ENCODE measurements at regions not wholly inside any gene's neighbourhood (a gene's known extent, or its start where the extent isn't known, plus 50 kb on each side); places are given as distances from the start of the nearest gene placed in this dataset.

DNA sequence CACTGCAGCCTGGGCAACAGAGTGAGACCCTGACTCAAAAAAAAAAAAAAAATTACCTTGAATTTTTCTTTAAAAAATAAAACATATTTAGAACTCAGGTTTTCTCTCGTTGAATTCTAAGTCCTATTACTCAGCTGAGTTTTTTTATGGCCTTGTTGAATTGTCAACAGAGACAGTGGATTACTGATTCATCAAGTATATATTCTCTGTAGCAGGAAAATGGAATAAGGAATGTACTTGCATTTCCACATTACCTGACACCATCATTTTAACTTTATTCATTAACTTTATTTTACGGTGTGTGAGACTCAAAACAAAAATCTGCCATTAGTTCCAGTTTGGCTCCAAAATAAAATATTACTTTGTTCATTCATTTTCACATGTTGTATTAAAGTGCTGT, 53.8 kb upstream of the APP start:
- intact Hi-C loops (cut with micrococcal nuclease), result no loop called here
- no peak overlapping the region for H2AFZ ChIP-seq (ENCODE audit: low read length)
- no TSS peak for BruUV-seq (replicated peaks)
- TF ChIP-seq EZH2 (IDR thresholded peaks at IDR 0.05; ENCODE audit: low read length, unreplicated experiment), result no peak
- no peak for TF ChIP-seq EZH2phosphoT487 (IDR thresholded peaks at IDR 0.05; ENCODE audit: borderline replicate concordance, low read length)
- TF ChIP-seq, protein P1, sequence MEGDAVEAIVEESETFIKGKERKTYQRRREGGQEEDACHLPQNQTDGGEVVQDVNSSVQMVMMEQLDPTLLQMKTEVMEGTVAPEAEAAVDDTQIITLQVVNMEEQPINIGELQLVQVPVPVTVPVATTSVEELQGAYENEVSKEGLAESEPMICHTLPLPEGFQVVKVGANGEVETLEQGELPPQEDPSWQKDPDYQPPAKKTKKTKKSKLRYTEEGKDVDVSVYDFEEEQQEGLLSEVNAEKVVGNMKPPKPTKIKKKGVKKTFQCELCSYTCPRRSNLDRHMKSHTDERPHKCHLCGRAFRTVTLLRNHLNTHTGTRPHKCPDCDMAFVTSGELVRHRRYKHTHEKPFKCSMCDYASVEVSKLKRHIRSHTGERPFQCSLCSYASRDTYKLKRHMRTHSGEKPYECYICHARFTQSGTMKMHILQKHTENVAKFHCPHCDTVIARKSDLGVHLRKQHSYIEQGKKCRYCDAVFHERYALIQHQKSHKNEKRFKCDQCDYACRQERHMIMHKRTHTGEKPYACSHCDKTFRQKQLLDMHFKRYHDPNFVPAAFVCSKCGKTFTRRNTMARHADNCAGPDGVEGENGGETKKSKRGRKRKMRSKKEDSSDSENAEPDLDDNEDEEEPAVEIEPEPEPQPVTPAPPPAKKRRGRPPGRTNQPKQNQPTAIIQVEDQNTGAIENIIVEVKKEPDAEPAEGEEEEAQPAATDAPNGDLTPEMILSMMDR (conservative IDR thresholded peaks at IDR 0.05; ENCODE audit: low read depth, low read length), result no peak
- ATAC-seq (0 out of 2 replicates have a peak, but pooled peaks have one; percentile 33), DNase-seq (no peak)
- H3K27me3 ChIP-seq (ENCODE audit: low read length), result no peaks in the 10 kb centered on the region
- ChIA-PET POLR2A (ENCODE audit: unreplicated experiment) (no interaction called here), CTCF (no interaction called here)
- H3K9me3 ChIP-seq (ENCODE audit: low read length), result no peaks in the 10 kb centered on the region
- no peaks in the 10 kb centered on the region for H3K9me2 ChIP-seq (replicated peaks; ENCODE audit: low read length)
- H4K20me1 ChIP-seq (ENCODE audit: low read length), result no peaks in the 10 kb centered on the region
- no peaks in the 10 kb centered on the region for H3K4me1 ChIP-seq (ENCODE audit: insufficient read depth, low read length)
- no peak overlapping the region for H3K4me3 ChIP-seq (ENCODE audit: low read length)
- no peaks in the 10 kb centered on the region for H3K79me2 ChIP-seq (ENCODE audit: low read length)
- no peak overlapping the region for H3K4me2 ChIP-seq (ENCODE audit: low read length)
- no peak overlapping the region for H3K9ac ChIP-seq (ENCODE audit: low read length)
- H3F3A ChIP-seq (ENCODE audit: low read length, unreplicated experiment), result no peaks in the 10 kb centered on the region
- no peaks in the 10 kb centered on the region for H3K36me3 ChIP-seq (ENCODE audit: low read depth, low read length)
- H3K27ac ChIP-seq (ENCODE audit: low read length), result no peak overlapping the region
